Keratinocyte (primary cell): ENCODE measurements at regions not wholly inside any gene's neighbourhood (a gene's known extent, or its start where the extent isn't known, plus 50 kb on each side); places are given as distances from the start of the nearest gene placed in this dataset.

Experiments used
- DNase-seq: peaks from one replicate; pipeline ENCODE4 v3.0.0-alpha.2; 2011; ENCODE audit warnings: low read depth, missing footprints, low spot score
- FAIRE-seq: peaks from 2 replicates; lab custom pipeline; 2011; peaks lifted over from hg19 to GRCh38; lab: Jason Lieb, UNC
- H2AFZ ChIP-seq: 2 replicates; pipeline ENCODE4 v1.6.0; 2012; ENCODE audit warnings: low read length, control low read depth, inconsistent platforms; ENCODE audit not compliant: control insufficient read depth
- H3K27ac ChIP-seq: 2 replicates; pipeline ENCODE4 v1.5.1; 2011; ENCODE audit warnings: low read length; ENCODE audit not compliant: control insufficient read depth, insufficient read depth
- H3K27me3 ChIP-seq: 3 replicates; pipeline ENCODE4 v1.6.0; 2011; ENCODE audit warnings: low read length; ENCODE audit not compliant: control insufficient read depth, insufficient read depth; ENCODE audit errors: extremely low read depth
- H3K36me3 ChIP-seq, 2 experiments: 2 replicates in 1 of 2; 3 replicates in 1 of 2; pipeline ENCODE4 v1.5.1; 2011; ENCODE audit warnings: low read length in 2 of 2, mild to moderate bottlenecking in 1 of 2; ENCODE audit not compliant: control insufficient read depth in 2 of 2, insufficient read depth in 2 of 2; ENCODE audit errors: extremely low read depth in 1 of 2
- H3K4me1 ChIP-seq: 3 replicates; pipeline ENCODE4 v1.5.1; 2011; ENCODE audit warnings: low read length; ENCODE audit not compliant: control insufficient read depth, insufficient read depth; ENCODE audit errors: extremely low read depth
- H3K4me2 ChIP-seq: 3 replicates; pipeline ENCODE4 v1.6.0; 2011; ENCODE audit warnings: low read depth, low read length; ENCODE audit not compliant: control insufficient read depth, insufficient read depth; ENCODE audit errors: extremely low read depth
- H3K4me3 ChIP-seq, 3 experiments: fragments of 200-600 bp in 1 of 3; sonication (generic) in 1 of 3; 2 replicates in 2 of 3; 3 replicates in 1 of 3; pipeline ENCODE4 v1.5.1; 2011 to 2016; ENCODE audit warnings: low read length in 3 of 3, mild to moderate bottlenecking in 3 of 3, control low read depth in 2 of 3, inconsistent platforms in 1 of 3, low read depth in 1 of 3, mixed read lengths in 1 of 3, mixed run types in 1 of 3, moderate library complexity in 1 of 3; ENCODE audit not compliant: control insufficient read depth in 2 of 3, insufficient read depth in 2 of 3; ENCODE audit errors: extremely low read depth in 1 of 3
- H3K79me2 ChIP-seq: 2 replicates; pipeline ENCODE4 v1.6.0; 2012; ENCODE audit warnings: low read length; ENCODE audit not compliant: control insufficient read depth, insufficient read depth
- H3K9ac ChIP-seq: 3 replicates; pipeline ENCODE4 v1.6.0; 2011; ENCODE audit warnings: low read length; ENCODE audit not compliant: control insufficient read depth, insufficient read depth; ENCODE audit errors: extremely low read depth
- H3K9me1 ChIP-seq: 3 replicates; pipeline ENCODE4 v1.6.0; 2011; ENCODE audit warnings: low read length; ENCODE audit not compliant: control insufficient read depth, insufficient read depth; ENCODE audit errors: extremely low read depth
- H3K9me3 ChIP-seq: 2 replicates; pipeline ENCODE4 v1.5.1; 2012; ENCODE audit warnings: low read depth, low read length; ENCODE audit not compliant: control insufficient read depth
- H4K20me1 ChIP-seq: 3 replicates; pipeline ENCODE4 v1.6.0; 2011; ENCODE audit warnings: low read length; ENCODE audit not compliant: control insufficient read depth, insufficient read depth; ENCODE audit errors: extremely low read depth
- EZH2 ChIP-seq: IDR thresholded peaks from one replicate; pipeline ENCODE4 v1.6.1; 2012; ENCODE audit warnings: inconsistent platforms, mild to moderate bottlenecking, low read length, moderate library complexity
- dilution Hi-C: fragments of 300-500 bp; cut with MboI; formaldehyde crosslinking; loops from one replicate; pipeline ENCODE4 v1.7.0; 2020; ENCODE audit warnings: low sequenced_read_pairs; ENCODE audit not compliant: extremely low pct_ligation_motif_present
- TF ChIP-seq, protein P1 (sequence below), 3 experiments: IDR thresholded peaks in 1 of 3; conservative IDR thresholded peaks in 1 of 3; optimal IDR thresholded peaks in 1 of 3; 2 replicates in 2 of 3; 3 replicates in 1 of 3; pipeline versions ENCODE3 to v1.5.1; 2011; ENCODE audit warnings: low read length in 3 of 3, mild to moderate bottlenecking in 3 of 3, moderate library complexity in 2 of 3, control low read depth in 1 of 3, inconsistent platforms in 1 of 3; ENCODE audit not compliant: insufficient read depth in 2 of 3; ENCODE audit errors: extremely low read depth in 1 of 3

DNA sequence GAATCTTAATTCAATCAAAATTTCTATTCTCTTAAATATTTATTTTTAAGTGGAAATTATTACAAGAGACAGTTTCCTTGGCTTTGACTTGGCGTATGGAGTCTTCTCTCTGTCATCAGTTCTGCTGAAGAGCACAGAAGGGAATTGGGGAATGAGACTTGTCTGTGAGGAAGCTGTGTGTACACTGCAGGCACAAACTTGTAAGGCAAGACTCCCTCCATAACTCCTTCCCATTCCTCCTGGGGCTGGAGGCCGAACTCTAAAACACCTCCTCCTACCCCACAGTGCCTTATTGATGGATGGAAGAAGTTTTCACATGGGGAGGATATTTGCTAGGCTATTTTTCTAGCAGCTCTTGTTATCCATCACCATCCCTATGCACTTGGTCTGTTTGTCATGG lies 187.4 kb upstream of the ELL2 start:
- peak overlapping the region; percentile 82 for H3K4me2 ChIP-seq

GRCh38 chr5:96148376-96148775 lies 186.7 kb upstream of the ELL2 start:
- H3K27me3 ChIP-seq = no peaks in the 10 kb centered on the region
- H3K4me2 ChIP-seq = peak overlapping the region; percentile 82
- peak; percentile 70 for FAIRE-seq
- no peaks in the 10 kb centered on the region for H3K9me3 ChIP-seq
- H3K9ac ChIP-seq = no peak overlapping the region
- H3K4me3 ChIP-seq = no peak overlapping the region
- H3K4me1 ChIP-seq = peaks cover 60% of the 10 kb centered on the region
- H3K36me3 ChIP-seq = peaks cover 0 to 2% of the 10 kb centered on the region in 2 experiments
- no peaks in the 10 kb centered on the region for H4K20me1 ChIP-seq
- H3K27ac ChIP-seq = peak overlapping the region; percentile 84
- no peaks in the 10 kb centered on the region for H3K79me2 ChIP-seq
- dilution Hi-C loops = no loop called here
- peak overlapping the region; percentile 25 for H2AFZ ChIP-seq
- no peaks in the 10 kb centered on the region for H3K9me1 ChIP-seq
- TF ChIP-seq, protein P1, sequence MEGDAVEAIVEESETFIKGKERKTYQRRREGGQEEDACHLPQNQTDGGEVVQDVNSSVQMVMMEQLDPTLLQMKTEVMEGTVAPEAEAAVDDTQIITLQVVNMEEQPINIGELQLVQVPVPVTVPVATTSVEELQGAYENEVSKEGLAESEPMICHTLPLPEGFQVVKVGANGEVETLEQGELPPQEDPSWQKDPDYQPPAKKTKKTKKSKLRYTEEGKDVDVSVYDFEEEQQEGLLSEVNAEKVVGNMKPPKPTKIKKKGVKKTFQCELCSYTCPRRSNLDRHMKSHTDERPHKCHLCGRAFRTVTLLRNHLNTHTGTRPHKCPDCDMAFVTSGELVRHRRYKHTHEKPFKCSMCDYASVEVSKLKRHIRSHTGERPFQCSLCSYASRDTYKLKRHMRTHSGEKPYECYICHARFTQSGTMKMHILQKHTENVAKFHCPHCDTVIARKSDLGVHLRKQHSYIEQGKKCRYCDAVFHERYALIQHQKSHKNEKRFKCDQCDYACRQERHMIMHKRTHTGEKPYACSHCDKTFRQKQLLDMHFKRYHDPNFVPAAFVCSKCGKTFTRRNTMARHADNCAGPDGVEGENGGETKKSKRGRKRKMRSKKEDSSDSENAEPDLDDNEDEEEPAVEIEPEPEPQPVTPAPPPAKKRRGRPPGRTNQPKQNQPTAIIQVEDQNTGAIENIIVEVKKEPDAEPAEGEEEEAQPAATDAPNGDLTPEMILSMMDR (optimal IDR thresholded peaks at IDR 0.05 in 1 of 3, IDR thresholded peaks at IDR 0.05 in 1 of 3, conservative IDR thresholded peaks at IDR 0.05 in 1 of 3; ENCODE audit: extremely low read depth in 1 of 3, insufficient read depth in 2 of 3, low read length in 3 of 3) = no peak
- no peak for TF ChIP-seq EZH2
- DNase-seq = no peak

More for the DNA sequence above, 187.4 kb upstream of the ELL2 start:
- dilution Hi-C loops = no loop called here
- Histone ChIP-seq H3K27me3 (no peaks in the 10 kb centered on the region), H4K20me1 (no peaks in the 10 kb centered on the region), H3K9me3 (no peaks in the 10 kb centered on the region), H3K4me3 (peak overlapping the region in 1 of 3 experiments; percentile 19), H3K36me3 (peaks cover 0 to 2% of the 10 kb centered on the region in 2 experiments), H3K9me1 (no peaks in the 10 kb centered on the region), H3K79me2 (no peaks in the 10 kb centered on the region), H2AFZ (peak overlapping the region; percentile 43), H3K4me1 (peaks cover 55% of the 10 kb centered on the region), H3K27ac (peak overlapping the region; percentile 84), H3K9ac (peak overlapping the region; percentile 53)
- DNase-seq (no peak), FAIRE-seq (no peak)
- TF ChIP-seq EZH2 = no peak
- TF ChIP-seq, protein P1 (optimal IDR thresholded peaks at IDR 0.05 in 1 of 3, IDR thresholded peaks at IDR 0.05 in 1 of 3, conservative IDR thresholded peaks at IDR 0.05 in 1 of 3; ENCODE audit: extremely low read depth in 1 of 3, insufficient read depth in 2 of 3, low read length in 3 of 3) = no peak
